Tibial nerve (tissue), 4 donors: ENCODE measurements at regions not wholly inside any gene's neighbourhood (a gene's known extent, or its start where the extent isn't known, plus 50 kb on each side); places are given as distances from the start of the nearest gene placed in this dataset.

Experiments
- DNase-seq, 2 donors: peaks; one replicate each; pipeline ENCODE4 v3.0.0-alpha.2; 2019; ENCODE audit warnings: low spot score in 2 of 2
- H3K27ac ChIP-seq, 4 donors: fragments of 200-600 bp; sonication (generic) in 3 of 4; one replicate each; pipeline ENCODE4 v1.5.1; 2017 to 2019; ENCODE audit warnings: mild to moderate bottlenecking in 1 of 4
- H3K27me3 ChIP-seq, 2 donors: fragments of 200-600 bp; sonication (generic) in 1 of 2; one replicate each; pipeline versions ENCODE4 v1.5.1 to v1.6.0; 2017 to 2019
- H3K36me3 ChIP-seq, 3 donors: fragments of 200-600 bp; sonication (generic); one replicate each; pipeline ENCODE4 v1.5.1; 2018 to 2019
- H3K4me1 ChIP-seq, 4 donors: fragments of 200-600 bp; sonication (generic) in 3 of 4; one replicate each; pipeline ENCODE4 v1.5.1; 2017 to 2019
- H3K4me3 ChIP-seq, 4 donors: fragments of 200-600 bp; sonication (generic) in 3 of 4; one replicate each; pipeline ENCODE4 v1.5.1; 2017 to 2019; ENCODE audit warnings: mild to moderate bottlenecking in 1 of 4, moderate library complexity in 1 of 4
- H3K9me3 ChIP-seq, 4 donors: fragments of 200-600 bp; sonication (generic) in 3 of 4; one replicate each; pipeline ENCODE4 v1.5.1; 2017 to 2019
- CTCF ChIP-seq, 5 experiments: fragments of 200-600 bp in 3 of 5; fragments of 450-650 bp in 2 of 5; sonication (generic) in 3 of 5; IDR thresholded peaks; one replicate each; pipeline ENCODE4 v1.5.1; 2016 to 2019; ENCODE audit warnings: antibody characterized with exemption in 5 of 5, mild to moderate bottlenecking in 3 of 5, moderate library complexity in 2 of 5
- EP300 ChIP-seq, 2 donors: sonication (generic); formaldehyde crosslinking; IDR thresholded peaks; one replicate each; pipeline ENCODE4 v1.6.1; 2017; ENCODE audit warnings: antibody characterized with exemption in 2 of 2, mild to moderate bottlenecking in 1 of 2
- POLR2A ChIP-seq, 2 donors: fragments of 450-650 bp; IDR thresholded peaks; one replicate each; pipeline ENCODE4 v1.6.1; 2017; ENCODE audit warnings: antibody characterized with exemption in 2 of 2, mild to moderate bottlenecking in 2 of 2, moderate library complexity in 2 of 2
- WGBS, 2 donors: methylation state at CpG; one replicate each; pipeline ENCODE4 v1.1.5; 2018; 5-methylcytosine and 5-hydroxymethylcytosine counted together

GRCh38 chr10:28217848-28218247 lies 85.0 kb downstream of the MPP7 start:
- H3K4me3 ChIP-seq = no peak overlapping the region
- H3K27ac ChIP-seq = no peak overlapping the region
- 70 to 73% methylated on average over 7 of the region's 7 CpGs for WGBS, 2 donors
- H3K9me3 ChIP-seq = no peaks in the 10 kb centered on the region
- no peak for TF ChIP-seq POLR2A (IDR thresholded peaks at IDR 0.05)
- TF ChIP-seq CTCF (IDR thresholded peaks at IDR 0.05) = no peak
- no peak for TF ChIP-seq EP300 (IDR thresholded peaks at IDR 0.05)
- no peak for DNase-seq
- no peaks in the 10 kb centered on the region for H3K27me3 ChIP-seq
- no peaks in the 10 kb centered on the region for H3K4me1 ChIP-seq
- no peaks in the 10 kb centered on the region for H3K36me3 ChIP-seq

DNA sequence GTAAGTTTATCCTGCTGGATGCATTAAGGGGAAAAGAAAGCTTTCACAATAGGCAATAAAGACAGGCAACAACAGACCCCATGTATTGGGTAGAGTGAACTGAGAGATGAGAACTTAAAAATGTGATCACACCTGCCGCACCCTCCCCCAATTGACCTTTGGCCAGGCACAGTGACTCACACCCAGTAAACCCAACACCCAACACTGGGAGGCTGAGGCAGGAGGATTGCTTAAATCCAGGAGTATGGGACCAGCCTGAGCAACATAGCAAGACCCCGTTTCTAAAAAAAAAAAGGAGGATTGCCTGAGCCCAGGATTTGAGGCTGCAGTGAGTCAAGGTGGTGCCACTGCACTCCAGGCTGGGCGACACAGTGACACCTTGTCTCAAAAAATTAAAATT lies 86.9 kb downstream of the MPP7 start:
- Histone ChIP-seq H3K27me3 (no peaks in the 10 kb centered on the region), H3K4me3 (no peak overlapping the region), H3K27ac (no peak overlapping the region), H3K9me3 (no peaks in the 10 kb centered on the region), H3K36me3 (no peaks in the 10 kb centered on the region), H3K4me1 (no peaks in the 10 kb centered on the region)
- no peak for TF ChIP-seq EP300 (IDR thresholded peaks at IDR 0.05)
- no peak for TF ChIP-seq CTCF (IDR thresholded peaks at IDR 0.05)
- TF ChIP-seq POLR2A (IDR thresholded peaks at IDR 0.05) = no peak
- no peak for DNase-seq
- 62 to 63% methylated on average over 3 of the region's 3 CpGs for whole genome bisulfite sequencing, 2 donors

GRCh38 chr10:28214219-28214618 lies 88.6 kb downstream of the MPP7 start:
- Histone ChIP-seq H3K27me3 (no peaks in the 10 kb centered on the region), H3K4me1 (no peaks in the 10 kb centered on the region), H3K4me3 (no peak overlapping the region), H3K27ac (no peak overlapping the region), H3K36me3 (peaks cover 0 to 2% (median 0%) of the 10 kb centered on the region in 3 donors), H3K9me3 (peaks cover 0 to under 1% (median 0%) of the 10 kb centered on the region in 4 donors)
- DNase-seq = no peak
- no peak for TF ChIP-seq POLR2A (IDR thresholded peaks at IDR 0.05)
- no peak for TF ChIP-seq EP300 (IDR thresholded peaks at IDR 0.05)
- no peak for TF ChIP-seq CTCF (IDR thresholded peaks at IDR 0.05)
- 85% methylated on average over 6 of the region's 6 CpGs for WGBS, 2 donors

DNA sequence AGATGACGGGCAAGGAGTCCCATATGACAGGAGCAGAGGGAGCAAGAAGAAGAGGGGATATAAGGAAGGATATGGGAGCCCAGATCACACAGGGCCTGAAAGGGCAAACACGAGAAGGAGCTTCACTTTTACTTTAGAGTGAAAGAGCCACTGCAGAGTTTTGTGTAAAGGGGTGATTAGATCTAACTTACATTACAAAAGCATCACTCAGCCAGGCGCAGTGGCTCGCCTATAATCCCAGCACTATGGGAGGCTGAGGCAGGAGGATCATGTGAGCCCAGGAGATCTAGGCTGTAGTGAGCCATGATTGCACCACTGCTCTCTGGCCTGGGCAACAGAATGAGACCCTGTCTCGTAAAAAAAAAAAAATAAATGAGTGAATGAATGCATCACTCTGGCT lies 91.1 kb downstream of the MPP7 start:
- 86 to 89% methylated on average over 5 of the region's 5 CpGs for WGBS, 2 donors
- TF ChIP-seq CTCF (IDR thresholded peaks at IDR 0.05) (no peak), POLR2A (IDR thresholded peaks at IDR 0.05) (no peak), EP300 (IDR thresholded peaks at IDR 0.05) (no peak)
- H3K27ac ChIP-seq = no peak overlapping the region
- H3K4me1 ChIP-seq = no peaks in the 10 kb centered on the region
- peaks cover 0 to 22% (median 4%) of the 10 kb centered on the region in 4 donors for H3K9me3 ChIP-seq
- no peak overlapping the region for H3K4me3 ChIP-seq
- DNase-seq = no peak
- H3K36me3 ChIP-seq = peaks cover 0 to 16% (median 0%) of the 10 kb centered on the region in 3 donors
- no peaks in the 10 kb centered on the region for H3K27me3 ChIP-seq

DNA sequence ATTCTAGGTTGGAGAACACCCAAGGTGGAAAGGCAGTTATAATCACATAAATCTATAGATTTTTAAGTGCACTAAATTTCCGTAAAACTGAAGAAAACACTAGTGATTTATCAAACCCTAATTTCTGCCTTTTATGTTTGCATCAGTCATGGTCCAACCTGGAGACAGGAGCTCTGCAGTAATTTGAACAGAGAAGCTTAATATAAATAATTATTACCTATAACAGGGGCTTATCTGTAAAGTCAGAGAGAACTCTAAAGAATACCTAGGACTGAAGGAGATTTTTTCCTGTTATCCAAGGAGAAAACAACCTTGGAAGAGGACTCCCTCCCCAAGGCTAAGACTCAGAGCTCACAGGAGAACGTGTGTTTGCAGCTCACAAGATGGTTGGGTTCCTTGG lies 95.1 kb downstream of the MPP7 start:
- peaks cover 0 to 16% (median 0%) of the 10 kb centered on the region in 3 donors for H3K36me3 ChIP-seq
- no peak overlapping the region for H3K27ac ChIP-seq
- peaks cover 0 to 4% (median 0%) of the 10 kb centered on the region in 4 donors for H3K4me1 ChIP-seq
- no peak for DNase-seq
- peaks cover 0 to 28% (median 4%) of the 10 kb centered on the region in 4 donors for H3K9me3 ChIP-seq
- H3K27me3 ChIP-seq = no peaks in the 10 kb centered on the region
- TF ChIP-seq POLR2A (IDR thresholded peaks at IDR 0.05) (no peak), CTCF (IDR thresholded peaks at IDR 0.05) (no peak), EP300 (IDR thresholded peaks at IDR 0.05) (no peak)
- WGBS, 2 donors = 95 to 98% methylated on average over 2 of the region's 2 CpGs
- H3K4me3 ChIP-seq = no peak overlapping the region
